GM12875 (cell line): ENCODE measurements at regions not wholly inside any gene's neighbourhood (a gene's known extent, or its start where the extent isn't known, plus 50 kb on each side); places are given as distances from the start of the nearest gene placed in this dataset.

Source experiments
- H3K4me3 ChIP-seq: one replicate; pipeline ENCODE4 v1.5.1; 2011; ENCODE audit warnings: low read depth, low read length, control low read depth
- CTCF ChIP-seq: IDR thresholded peaks from 2 replicates; pipeline ENCODE4 v1.5.1; 2011; ENCODE audit warnings: low read depth, mild to moderate bottlenecking, control low read depth, inconsistent platforms, low read length, moderate library complexity, borderline replicate concordance; ENCODE audit not compliant: insufficient read depth

- no peak overlapping the region for H3K4me3 ChIP-seq
- no peak for TF ChIP-seq CTCF
These were observed 533.9 kb downstream of the SLITRK6 start for GRCh38 chr13:85265296-85265695.

GRCh38 chr13:85262499-85262898 is 536.7 kb downstream of the SLITRK6 start:
- TF ChIP-seq CTCF, result no peak
- no peak overlapping the region for H3K4me3 ChIP-seq

- no peak for TF ChIP-seq CTCF
These were observed 537.4 kb downstream of the SLITRK6 start for GRCh38 chr13:85261757-85262346.

GRCh38 chr13:85260896-85261295 is 538.3 kb downstream of the SLITRK6 start:
- H3K4me3 ChIP-seq, result no peak overlapping the region
- TF ChIP-seq CTCF, result no peak

More at GRCh38 chr13:85261757-85262346, 537.4 kb downstream of the SLITRK6 start:
- H3K4me3 ChIP-seq, result no peak overlapping the region

GRCh38 chr13:85255978-85256377 is 543.2 kb downstream of the SLITRK6 start:
- no peak overlapping the region for H3K4me3 ChIP-seq
- TF ChIP-seq CTCF, result no peak

- H3K4me3 ChIP-seq, result no peak overlapping the region
- TF ChIP-seq CTCF, result no peak
These were observed 544.6 kb downstream of the SLITRK6 start for GRCh38 chr13:85254641-85255040.

GRCh38 chr13:85249151-85249550 is 550.1 kb downstream of the SLITRK6 start:
- no peak for TF ChIP-seq CTCF
- no peak overlapping the region for H3K4me3 ChIP-seq
